ENCODE measurements at regions not wholly inside any gene's neighbourhood (a gene's known extent, or its start where the extent isn't known, plus 50 kb on each side); places are given as distances from the start of the nearest gene placed in this dataset.

DNA sequence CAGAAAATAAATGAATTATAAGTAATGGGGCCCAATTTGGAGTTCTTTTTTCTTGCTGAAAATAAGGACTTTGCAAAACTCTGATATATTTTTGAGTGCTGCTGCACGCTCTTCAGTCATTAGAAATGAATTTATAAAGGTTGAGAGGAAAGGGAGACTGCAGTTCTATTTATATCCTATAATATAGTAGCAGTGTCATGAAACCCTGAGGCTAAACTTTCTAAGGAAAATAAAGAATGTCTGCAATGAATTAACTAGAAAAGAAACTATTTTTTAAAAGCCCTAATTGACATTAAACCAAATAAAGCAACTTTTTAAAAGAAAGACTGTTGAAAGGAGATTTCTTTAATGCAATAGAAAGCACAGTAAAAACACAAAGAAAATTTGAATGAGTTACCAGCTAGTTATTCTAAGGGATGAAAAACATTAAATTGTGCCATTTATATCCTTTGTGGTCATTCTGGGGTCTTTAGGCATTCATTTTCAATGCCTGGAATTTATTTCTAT is 1072.8 kb upstream of the TMEFF2 start:
- DNase-seq (ENCODE audit: low read depth): no peak
- no peak for TF ChIP-seq CTCF (conservative IDR thresholded peaks at IDR 0.05; ENCODE audit: low read depth, low read length)
- no peak overlapping the region for H3K4me3 ChIP-seq (ENCODE audit: low read depth, low read length)

- DNase-seq (ENCODE audit: low read depth): no peak
- TF ChIP-seq CTCF (conservative IDR thresholded peaks at IDR 0.05; ENCODE audit: low read depth, low read length): no peak
- no peak overlapping the region for H3K4me3 ChIP-seq (ENCODE audit: low read depth, low read length)
Measured at GRCh38 chr2:193253014-193253530, 1058.3 kb upstream of the TMEFF2 start.

- no peak for TF ChIP-seq CTCF (conservative IDR thresholded peaks at IDR 0.05; ENCODE audit: low read depth, low read length)
- DNase-seq (ENCODE audit: low read depth): no peak
- H3K4me3 ChIP-seq (ENCODE audit: low read depth, low read length): no peak overlapping the region
Measured at GRCh38 chr2:193251909-193252308, 1057.2 kb upstream of the TMEFF2 start.

- no peak for TF ChIP-seq CTCF (conservative IDR thresholded peaks at IDR 0.05; ENCODE audit: low read depth, low read length)
- no peak for DNase-seq (ENCODE audit: low read depth)
Measured at GRCh38 chr2:193250389-193250788, 1055.7 kb upstream of the TMEFF2 start.

GRCh38 chr2:193240752-193241151 is 1046.0 kb upstream of the TMEFF2 start:
- peak; percentile 20 for TF ChIP-seq CTCF (conservative IDR thresholded peaks at IDR 0.05; ENCODE audit: low read depth, low read length)
- no peak overlapping the region for H3K4me3 ChIP-seq (ENCODE audit: low read depth, low read length)
- no peak for DNase-seq (ENCODE audit: low read depth)

More at GRCh38 chr2:193250389-193250788, 1055.7 kb upstream of the TMEFF2 start:
- no peak overlapping the region for H3K4me3 ChIP-seq (ENCODE audit: low read depth, low read length)

DNA sequence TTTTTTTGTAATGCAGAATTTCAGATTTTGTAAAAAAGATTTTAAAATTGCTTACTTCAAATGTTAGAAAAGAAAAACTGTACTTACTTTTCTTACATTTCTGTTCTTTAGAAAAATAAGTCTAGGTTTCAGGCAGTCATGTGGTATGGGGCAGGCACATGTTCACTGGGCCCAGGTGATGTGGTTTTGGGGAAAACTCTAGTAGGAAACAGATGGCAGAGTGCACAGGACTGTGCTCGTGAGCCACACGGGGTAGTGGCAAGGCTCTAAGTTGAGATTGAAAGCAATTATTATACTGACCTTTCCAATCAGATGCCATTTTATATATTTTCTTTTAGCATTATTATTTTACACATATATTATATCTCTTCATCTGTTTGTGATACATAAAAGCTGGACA is 1036.9 kb upstream of the TMEFF2 start:
- no peak for DNase-seq (ENCODE audit: low read depth)
- H3K4me3 ChIP-seq (ENCODE audit: low read depth, low read length): no peak overlapping the region
- no peak for TF ChIP-seq CTCF (conservative IDR thresholded peaks at IDR 0.05; ENCODE audit: low read depth, low read length)

DNA sequence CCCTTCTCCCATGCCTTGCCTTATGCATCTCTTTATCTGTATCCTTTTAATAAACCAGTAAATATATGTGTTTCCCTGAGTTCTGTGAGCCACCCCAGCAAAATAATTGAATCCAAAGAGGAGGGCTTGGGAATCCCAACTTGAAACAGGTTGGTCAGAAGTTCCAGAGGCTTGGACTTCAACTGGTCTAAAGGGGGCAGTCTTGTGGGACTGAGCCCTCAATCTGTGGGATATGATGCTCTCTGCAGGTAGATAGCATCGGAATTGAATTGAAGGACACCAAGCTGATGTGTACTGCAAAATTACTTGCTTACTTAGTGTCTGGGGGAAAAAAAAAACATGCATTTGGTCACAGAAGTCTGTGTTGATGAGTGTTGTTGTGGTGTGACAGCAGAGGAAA is 1033.5 kb upstream of the TMEFF2 start:
- H3K4me3 ChIP-seq (ENCODE audit: low read depth, low read length): no peak overlapping the region
- no peak for DNase-seq (ENCODE audit: low read depth)
- TF ChIP-seq CTCF (conservative IDR thresholded peaks at IDR 0.05; ENCODE audit: low read depth, low read length): no peak

All from choroid plexus epithelial cell (primary cell).